LNCAP (cell line): ENCODE measurements at regions not wholly inside any gene's neighbourhood (a gene's known extent, or its start where the extent isn't known, plus 50 kb on each side); places are given as distances from the start of the nearest gene placed in this dataset.

Source experiments
- CTCF ChIP-seq: fragments of 450-650 bp; IDR thresholded peaks from 2 replicates; pipeline ENCODE4 v1.5.1; 2017; ENCODE audit warnings: mild to moderate bottlenecking

GRCh38 chr2:62447411-62447810, 58.6 kb downstream of the TMEM17 start:
- TF ChIP-seq CTCF, result no peak

- no peak for TF ChIP-seq CTCF
Measured at GRCh38 chr2:62446491-62446890, 59.5 kb downstream of the TMEM17 start.

GRCh38 chr2:62443886-62444285, 62.1 kb downstream of the TMEM17 start:
- no peak for TF ChIP-seq CTCF

- no peak for TF ChIP-seq CTCF
Measured at GRCh38 chr2:62443471-62443870, 62.5 kb downstream of the TMEM17 start.

- no peak for TF ChIP-seq CTCF
Measured at GRCh38 chr2:62441824-62442223, 64.2 kb downstream of the TMEM17 start.

- TF ChIP-seq CTCF, result no peak
Measured at GRCh38 chr2:62441421-62441820, 64.6 kb downstream of the TMEM17 start.

- TF ChIP-seq CTCF, result no peak
Measured at GRCh38 chr2:62440281-62440946, 65.6 kb downstream of the TMEM17 start.

- TF ChIP-seq CTCF, result no peak
Measured at GRCh38 chr2:62439425-62439824, 66.6 kb downstream of the TMEM17 start.
